H9 (cell line): ENCODE measurements at regions not wholly inside any gene's neighbourhood (a gene's known extent, or its start where the extent isn't known, plus 50 kb on each side); places are given as distances from the start of the nearest gene placed in this dataset.

Experiments used
- DNase-seq: peaks from one replicate; pipeline ENCODE4 v3.0.0-alpha.2; 2017
- H2AFZ ChIP-seq: one replicate; pipeline ENCODE4 v1.6.1; 2013; ENCODE audit warnings: mild to moderate bottlenecking, low read length, control low read depth, moderate library complexity
- H2AK5ac ChIP-seq: 2 replicates; pipeline ENCODE4 v1.6.1; 2013; ENCODE audit warnings: low read length, control low read depth, mixed read lengths; ENCODE audit not compliant: insufficient read length
- H2BK120ac ChIP-seq: one replicate; pipeline ENCODE4 v1.6.1; 2013; ENCODE audit warnings: low read depth, mild to moderate bottlenecking, low read length, control low read depth, inconsistent platforms; ENCODE audit not compliant: poor library complexity, severe bottlenecking
- H2BK12ac ChIP-seq: 2 replicates; pipeline ENCODE4 v1.6.1; 2013; ENCODE audit warnings: low read length, control low read depth, mixed read lengths, low read depth; ENCODE audit not compliant: insufficient read length
- H2BK15ac ChIP-seq: 2 replicates; pipeline ENCODE4 v1.6.1; 2013; ENCODE audit warnings: low read depth, low read length, control low read depth
- H2BK20ac ChIP-seq: one replicate; pipeline ENCODE4 v1.6.1; 2013; ENCODE audit warnings: low read depth, mild to moderate bottlenecking, low read length, control low read depth, inconsistent platforms; ENCODE audit not compliant: poor library complexity, severe bottlenecking
- H2BK5ac ChIP-seq: 2 replicates; pipeline ENCODE4 v1.6.1; 2013; ENCODE audit warnings: low read length, control low read depth, mixed read lengths; ENCODE audit not compliant: insufficient read length
- H3K14ac ChIP-seq: 2 replicates; pipeline ENCODE4 v1.6.1; 2013; ENCODE audit warnings: low read length, control low read depth; ENCODE audit not compliant: insufficient read depth
- H3K18ac ChIP-seq: 2 replicates; pipeline ENCODE4 v1.6.1; 2013; ENCODE audit warnings: low read depth, mild to moderate bottlenecking, mixed read lengths, low read length, control low read depth; ENCODE audit not compliant: insufficient read length
- H3K23ac ChIP-seq: 2 replicates; pipeline ENCODE4 v1.6.1; 2013; ENCODE audit warnings: low read length, control low read depth, mixed read lengths, low read depth; ENCODE audit not compliant: insufficient read length
- H3K23me2 ChIP-seq: 2 replicates; pipeline ENCODE4 v1.6.1; 2013; ENCODE audit warnings: low read depth, mild to moderate bottlenecking, mixed read lengths, low read length, control low read depth; ENCODE audit not compliant: insufficient read length, poor library complexity, severe bottlenecking
- H3K27ac ChIP-seq: 2 replicates; pipeline ENCODE4 v1.5.1; 2013; ENCODE audit warnings: low read length, control low read depth, mixed read lengths, low read depth; ENCODE audit not compliant: insufficient read length
- H3K27me3 ChIP-seq: 2 replicates; pipeline ENCODE4 v1.6.1; 2013; ENCODE audit warnings: low read length, control low read depth, inconsistent platforms; ENCODE audit not compliant: insufficient read depth
- H3K4ac ChIP-seq: 2 replicates; pipeline ENCODE4 v1.6.1; 2013; ENCODE audit warnings: low read depth, mild to moderate bottlenecking, control low read depth, inconsistent platforms, low read length, moderate library complexity
- H3K4me1 ChIP-seq: 2 replicates; pipeline ENCODE4 v1.6.1; 2013; ENCODE audit warnings: low read length, control low read depth, inconsistent platforms; ENCODE audit not compliant: insufficient read depth
- H3K4me2 ChIP-seq: 2 replicates; pipeline ENCODE4 v1.6.1; 2013; ENCODE audit warnings: low read length, control low read depth, mixed read lengths; ENCODE audit not compliant: insufficient read length, insufficient read depth
- H3K56ac ChIP-seq: 2 replicates; pipeline ENCODE4 v1.6.1; 2013; ENCODE audit warnings: low read depth, mild to moderate bottlenecking, mixed read lengths, low read length, control low read depth; ENCODE audit not compliant: insufficient read length
- H3K79me1 ChIP-seq: 2 replicates; pipeline ENCODE4 v1.6.1; 2013; ENCODE audit warnings: low read depth, mild to moderate bottlenecking, moderate library complexity, low read length, control low read depth, inconsistent platforms; ENCODE audit not compliant: insufficient read depth, poor library complexity, severe bottlenecking
- H3K79me2 ChIP-seq: 2 replicates; pipeline ENCODE4 v1.6.1; 2013; ENCODE audit warnings: low read length, control low read depth, inconsistent platforms; ENCODE audit not compliant: insufficient read depth
- H3K9ac ChIP-seq: 2 replicates; pipeline ENCODE4 v1.6.1; 2013; ENCODE audit warnings: low read length, control low read depth, mixed read lengths; ENCODE audit not compliant: insufficient read length; ENCODE audit errors: extremely low read depth
- H3K9me3 ChIP-seq: one replicate; pipeline ENCODE4 v1.6.1; 2013; ENCODE audit warnings: low read depth, low read length, inconsistent platforms; ENCODE audit not compliant: control insufficient read depth
- H3T11ph ChIP-seq: one replicate; pipeline ENCODE4 v1.6.1; 2013; ENCODE audit warnings: mild to moderate bottlenecking, low read length, control low read depth, inconsistent platforms
- H4K20me1 ChIP-seq: one replicate; pipeline ENCODE4 v1.6.1; 2013; ENCODE audit not compliant: control insufficient read depth, insufficient read length, insufficient read depth
- H4K5ac ChIP-seq: 2 replicates; pipeline ENCODE4 v1.6.1; 2013; ENCODE audit warnings: low read depth, mild to moderate bottlenecking, mixed read lengths, low read length, control low read depth; ENCODE audit not compliant: insufficient read length
- H4K8ac ChIP-seq: replicated peaks from 2 replicates; pipeline ENCODE4 v1.6.1; 2013; ENCODE audit warnings: low read length, control low read depth, mixed read lengths, low read depth; ENCODE audit not compliant: insufficient read length
- H4K91ac ChIP-seq: 2 replicates; pipeline ENCODE4 v1.6.1; 2013; ENCODE audit warnings: low read depth, mild to moderate bottlenecking, moderate library complexity, mixed read lengths, low read length, control low read depth; ENCODE audit not compliant: insufficient read length
- H3K27ac Mint-ChIP-seq, 3 experiments: 2 replicates in 2 of 3; 3 replicates in 1 of 3; pipeline ENCODE4 v1.8.0; 2020 to 2021; ENCODE audit warnings: mixed read lengths in 3 of 3, mild to moderate bottlenecking in 1 of 3, moderate library complexity in 1 of 3
- H3K27me3 Mint-ChIP-seq: 2 replicates; pipeline ENCODE4 v1.8.0; 2021; ENCODE audit warnings: low read depth, mild to moderate bottlenecking, moderate library complexity, mixed read lengths
- H3K36me3 Mint-ChIP-seq, 3 experiments: 2 replicates in 2 of 3; 3 replicates in 1 of 3; pipeline ENCODE4 v1.8.0; 2020 to 2021; ENCODE audit warnings: low read depth in 3 of 3, mixed read lengths in 3 of 3; ENCODE audit not compliant: insufficient read depth in 1 of 3
- H3K4me1 Mint-ChIP-seq, 2 experiments: 2 replicates each; pipeline ENCODE4 v1.8.0; 2020; ENCODE audit warnings: mixed read lengths in 2 of 2
- H3K4me3 Mint-ChIP-seq, 2 experiments: 2 replicates in 1 of 2; 3 replicates in 1 of 2; pipeline ENCODE4 v1.8.0; 2020 to 2021; ENCODE audit warnings: mild to moderate bottlenecking in 2 of 2, mixed read lengths in 2 of 2, moderate library complexity in 1 of 2
- H3K9me3 Mint-ChIP-seq, 2 experiments: 2 replicates in 1 of 2; 3 replicates in 1 of 2; pipeline ENCODE4 v1.8.0; 2020; ENCODE audit warnings: mild to moderate bottlenecking in 2 of 2, mixed read lengths in 2 of 2, moderate library complexity in 1 of 2
- CTCF ChIP-seq: fragments of 200-600 bp; sonication (generic); conservative IDR thresholded peaks from 3 replicates; pipeline ENCODE4 v1.8.0; 2021; ENCODE audit warnings: antibody characterized with exemption, mild to moderate bottlenecking

GRCh38 chr3:30169487-30169886 is 436.9 kb upstream of the TGFBR2 start:
- Histone ChIP-seq H3T11ph (no peak overlapping the region), H2AK5ac (no peak overlapping the region), H3K4me1 (no peaks in the 10 kb centered on the region; the same call in 1 of the 2 replicates), H3K18ac (no peak overlapping the region), H2BK20ac (no peak overlapping the region), H4K91ac (no peak overlapping the region), H3K27me3 (no peaks in the 10 kb centered on the region), H4K20me1 (no peaks in the 10 kb centered on the region), H2BK12ac (no peak overlapping the region), H2AFZ (no peak overlapping the region), H2BK15ac (no peak overlapping the region), H3K27ac (no peak overlapping the region), H3K9ac (no peak overlapping the region), H3K56ac (no peak overlapping the region), H3K79me1 (no peaks in the 10 kb centered on the region), H2BK5ac (no peak overlapping the region), H3K4me2 (no peak overlapping the region), H3K4ac (no peak overlapping the region), H3K23ac (no peak overlapping the region), H4K8ac (no peak overlapping the region), H3K14ac (no peak overlapping the region), H4K5ac (no peak overlapping the region), H3K79me2 (no peaks in the 10 kb centered on the region), H3K23me2 (no peaks in the 10 kb centered on the region), H3K9me3 (no peaks in the 10 kb centered on the region), H2BK120ac (no peak overlapping the region)
- no peak for DNase-seq
- Mint-ChIP-seq H3K4me1 (peaks cover 7 to 8% of the 10 kb centered on the region in 2 experiments), H3K27me3 (0 out of 2 replicates have a peak, but pooled peaks cover 1% of the 10 kb centered on the region), H3K4me3 (no peak overlapping the region), H3K9me3 (0 out of 5 replicates have a peak, but pooled peaks cover 0 to 2% of the 10 kb centered on the region in 2 experiments), H3K36me3 (no peaks in the 10 kb centered on the region), H3K27ac (no peak overlapping the region)
- TF ChIP-seq CTCF, result no peak
